ENCODE measurements at regions not wholly inside any gene's neighbourhood (a gene's known extent, or its start where the extent isn't known, plus 50 kb on each side); places are given as distances from the start of the nearest gene placed in this dataset.

- no peak for TF ChIP-seq CTCF (conservative IDR thresholded peaks at IDR 0.05)
- no peak for DNase-seq (ENCODE audit: extremely low spot score, unreplicated experiment)
- H3K27me3 Mint-ChIP-seq: no peaks in the 10 kb centered on the region
- no peaks in the 10 kb centered on the region for H3K36me3 Mint-ChIP-seq
- no peaks in the 10 kb centered on the region for H3K4me1 Mint-ChIP-seq (ENCODE audit: unreplicated experiment)
- H3K9me3 Mint-ChIP-seq: peaks cover 5% of the 10 kb centered on the region
- no peak overlapping the region for H3K4me3 Mint-ChIP-seq
- H3K27ac Mint-ChIP-seq: no peak overlapping the region
Measured at GRCh38 chr4:100674976-100675375, 157.2 kb upstream of the EMCN start.

DNA sequence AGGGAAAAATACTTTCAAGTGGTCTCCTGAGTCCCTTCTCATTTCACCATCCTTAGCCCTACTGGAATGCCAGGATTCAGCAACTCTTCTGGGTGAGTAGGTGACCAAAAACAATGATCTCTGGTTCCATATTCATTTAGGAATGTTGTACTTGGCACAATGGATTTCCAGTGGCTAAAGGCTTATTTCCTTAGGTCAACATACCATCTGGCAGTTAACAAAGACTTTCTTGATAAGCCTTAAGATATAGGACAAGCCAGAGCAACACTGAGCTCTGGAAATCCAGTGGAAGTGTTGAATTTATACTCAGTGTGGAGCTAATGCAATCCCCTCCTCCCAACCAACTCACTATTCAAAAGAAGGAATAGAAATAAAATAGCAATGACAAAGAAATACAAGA is 139.4 kb upstream of the EMCN start:
- no peaks in the 10 kb centered on the region for H3K9me3 Mint-ChIP-seq
- H3K36me3 Mint-ChIP-seq: no peaks in the 10 kb centered on the region
- H3K4me3 Mint-ChIP-seq: no peak overlapping the region
- DNase-seq (ENCODE audit: extremely low spot score, unreplicated experiment): no peak
- H3K27ac Mint-ChIP-seq: no peak overlapping the region
- no peak for TF ChIP-seq CTCF (conservative IDR thresholded peaks at IDR 0.05)
- H3K4me1 Mint-ChIP-seq (ENCODE audit: unreplicated experiment): no peaks in the 10 kb centered on the region
- no peaks in the 10 kb centered on the region for H3K27me3 Mint-ChIP-seq

DNA sequence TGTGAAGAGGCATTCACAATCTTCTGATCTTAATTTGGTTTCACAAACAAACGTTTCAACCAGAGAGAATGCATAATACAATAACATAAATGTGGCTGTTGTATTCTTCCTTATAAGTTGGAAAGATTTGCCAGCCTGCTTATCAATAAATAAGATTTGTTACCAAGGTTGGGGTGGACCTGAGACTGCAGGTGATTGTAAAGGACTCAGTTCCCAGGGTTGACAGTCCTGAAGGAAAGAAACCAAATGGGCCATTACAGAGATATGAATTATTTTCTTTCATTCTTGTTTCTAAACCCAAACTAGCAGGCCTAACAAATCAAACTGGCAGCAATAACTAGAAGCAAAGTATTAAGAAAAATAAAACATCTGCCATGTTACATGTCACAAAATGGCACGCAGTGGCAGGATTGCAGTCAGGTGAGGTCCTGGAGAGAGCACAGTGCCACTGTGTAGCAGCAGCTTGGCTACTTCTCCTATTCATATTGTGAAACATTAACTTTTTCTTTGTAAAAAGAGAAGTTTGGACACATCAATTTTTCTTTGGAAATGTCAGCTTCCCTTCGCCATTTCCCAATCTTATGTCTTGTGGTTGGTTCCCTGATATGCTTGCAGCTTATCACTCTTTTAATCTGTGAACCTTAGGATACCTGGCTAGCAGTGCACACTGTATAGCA is 133.8 kb upstream of the EMCN start:
- Mint-ChIP-seq H3K4me1 (ENCODE audit: unreplicated experiment) (peaks cover 4% of the 10 kb centered on the region), H3K36me3 (no peaks in the 10 kb centered on the region), H3K27ac (no peak overlapping the region), H3K4me3 (no peak overlapping the region), H3K27me3 (no peaks in the 10 kb centered on the region), H3K9me3 (no peaks in the 10 kb centered on the region)
- no peak for DNase-seq (ENCODE audit: extremely low spot score, unreplicated experiment)
- no peak for TF ChIP-seq CTCF (conservative IDR thresholded peaks at IDR 0.05)

GRCh38 chr4:100649417-100649816 is 131.6 kb upstream of the EMCN start:
- peaks cover 4% of the 10 kb centered on the region for H3K4me1 Mint-ChIP-seq (ENCODE audit: unreplicated experiment)
- H3K36me3 Mint-ChIP-seq: no peaks in the 10 kb centered on the region
- no peak overlapping the region for H3K4me3 Mint-ChIP-seq
- H3K27me3 Mint-ChIP-seq: no peaks in the 10 kb centered on the region
- no peak overlapping the region for H3K27ac Mint-ChIP-seq
- no peak for TF ChIP-seq CTCF (conservative IDR thresholded peaks at IDR 0.05)
- H3K9me3 Mint-ChIP-seq: no peaks in the 10 kb centered on the region
- DNase-seq (ENCODE audit: extremely low spot score, unreplicated experiment): no peak

GRCh38 chr4:100644150-100644549 is 126.3 kb upstream of the EMCN start:
- Mint-ChIP-seq H3K36me3 (no peaks in the 10 kb centered on the region), H3K27ac (no peak overlapping the region), H3K4me3 (no peak overlapping the region), H3K27me3 (no peaks in the 10 kb centered on the region), H3K9me3 (no peaks in the 10 kb centered on the region), H3K4me1 (ENCODE audit: unreplicated experiment) (no peaks in the 10 kb centered on the region)
- DNase-seq (ENCODE audit: extremely low spot score, unreplicated experiment): no peak
- TF ChIP-seq CTCF (conservative IDR thresholded peaks at IDR 0.05): no peak

DNA sequence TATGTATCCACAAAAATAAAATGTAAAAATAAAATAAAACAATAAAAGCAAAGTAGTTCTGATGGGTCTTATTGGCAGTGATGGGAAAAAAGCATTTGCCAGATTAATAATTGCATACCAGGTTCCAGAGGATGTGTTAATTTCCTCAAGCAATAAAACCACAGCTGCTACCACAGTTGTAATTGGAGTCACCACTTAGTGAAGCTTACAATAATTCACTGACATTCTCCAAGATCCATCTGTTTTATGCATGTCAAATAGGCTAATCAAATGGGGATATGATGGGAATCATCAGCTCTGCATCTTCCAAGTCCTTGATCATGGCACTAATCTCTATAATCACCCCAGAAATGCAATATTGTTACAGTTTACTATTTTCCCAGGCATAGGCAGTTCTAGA is 123.5 kb upstream of the EMCN start:
- Mint-ChIP-seq H3K9me3 (no peaks in the 10 kb centered on the region), H3K36me3 (no peaks in the 10 kb centered on the region), H3K4me1 (ENCODE audit: unreplicated experiment) (no peaks in the 10 kb centered on the region), H3K27me3 (no peaks in the 10 kb centered on the region), H3K4me3 (no peak overlapping the region), H3K27ac (no peak overlapping the region)
- no peak for TF ChIP-seq CTCF (conservative IDR thresholded peaks at IDR 0.05)
- no peak for DNase-seq (ENCODE audit: extremely low spot score, unreplicated experiment)

All from type B pancreatic cell (in vitro differentiated cells).